Adrenal gland (tissue), 9 donors: ENCODE measurements at regions not wholly inside any gene's neighbourhood (a gene's known extent, or its start where the extent isn't known, plus 50 kb on each side); places are given as distances from the start of the nearest gene placed in this dataset.

Source experiments
- DNase-seq, 7 donors: peaks; one replicate each; pipeline ENCODE4 v3.0.0-alpha.2; 2019 to 2020
- H3K27ac ChIP-seq, 5 donors: fragments of 200-600 bp; sonication (generic) in 4 of 5; 1 replicate in 3 of 5; 2 replicates in 2 of 5; pipeline versions ENCODE4 v1.5.1 to v1.8.0; 2016 to 2020; ENCODE audit warnings: mild to moderate bottlenecking in 1 of 5
- H3K27me3 ChIP-seq: fragments of 200-600 bp; 2 replicates; pipeline ENCODE4 v1.8.0; 2021
- H3K36me3 ChIP-seq, 2 donors: fragments of 200-600 bp; replicated peaks in 1 of 2; 1 replicate in 1 of 2; 2 replicates in 1 of 2; pipeline versions ENCODE4 v1.5.1 to v1.8.0; 2018 to 2022
- H3K4me1 ChIP-seq, 2 donors: fragments of 200-600 bp; replicated peaks in 1 of 2; 1 replicate in 1 of 2; 2 replicates in 1 of 2; pipeline versions ENCODE4 v1.5.1 to v1.8.0; 2018 to 2021
- H3K4me3 ChIP-seq, 4 donors: fragments of 200-600 bp; sonication (generic) in 3 of 4; one replicate each; pipeline ENCODE4 v1.5.1; 2016 to 2018
- H3K9me3 ChIP-seq, 3 donors: fragments of 200-600 bp; sonication (generic) in 1 of 3; replicated peaks in 1 of 3; 1 replicate in 2 of 3; 2 replicates in 1 of 3; pipeline versions ENCODE4 v1.5.1 to v1.8.0; 2016 to 2021
- CTCF ChIP-seq, 6 experiments: fragments of 450-650 bp in 4 of 6; fragments of 200-600 bp in 2 of 6; sonication (generic) in 1 of 6; IDR thresholded peaks; 1 replicate in 5 of 6; 2 replicates in 1 of 6; pipeline versions ENCODE4 v1.5.1 to v1.8.0; 2016 to 2021; ENCODE audit warnings: antibody characterized with exemption in 6 of 6, mild to moderate bottlenecking in 2 of 6, moderate library complexity in 1 of 6
- POLR2A ChIP-seq, 2 donors: fragments of 450-650 bp; IDR thresholded peaks; one replicate each; pipeline ENCODE4 v1.6.1; 2017; ENCODE audit warnings: antibody characterized with exemption in 2 of 2, mild to moderate bottlenecking in 2 of 2, moderate library complexity in 1 of 2
- WGBS, 4 donors: extraction: QIAGEN DNeasy Blood & Tissue Kit in 2 of 4; methylation state at CpG; one replicate each; pipeline versions ENCODE4 v1.1.5 to v1.1.7; 2013 to 2017; 5-methylcytosine and 5-hydroxymethylcytosine counted together
- intact Hi-C, 2 donors: fragments of 100-400 bp; cut with DNase I; formaldehyde crosslinking; loops; one replicate each; pipeline versions ENCODE4 v1.14.1 to v1.15.0; 2022 to 2023
- donor health status: healthy with polysubstance abuse.
- donor health status: Bipolar disorder and iron deficiency.
- donor health status: DM: yes; HTN: yes; CAD: no.
- donor health status: DM: no; HTN: no; CAD: no.
- donor health status: DM: no; HTN: no; CAD: no.

DNA sequence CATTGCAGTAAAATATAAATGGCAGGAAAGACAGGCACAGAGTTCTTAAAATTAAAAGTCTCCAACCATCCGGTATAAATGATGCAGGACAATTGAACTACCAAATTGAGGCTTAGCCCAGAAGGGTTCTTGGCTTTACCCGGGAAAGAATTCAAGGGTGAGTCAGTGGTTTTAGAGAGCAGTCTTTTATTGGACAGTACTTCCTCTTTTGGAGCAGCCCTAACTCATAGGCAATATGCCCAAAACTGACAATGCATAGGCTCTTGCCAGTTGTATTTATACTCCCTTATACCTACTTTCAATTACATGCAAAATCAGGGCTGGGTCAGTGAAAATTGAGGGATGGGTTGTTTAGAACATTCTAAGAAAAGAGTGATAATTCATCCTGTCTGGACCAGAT lies 1628.9 kb upstream of the PRMT6 start:
- H3K4me3 ChIP-seq = no peak overlapping the region

GRCh38 chr1:105436589-105437259 lies 1619.8 kb upstream of the PRMT6 start:
- H3K4me1 ChIP-seq = no peaks in the 10 kb centered on the region
- H3K36me3 ChIP-seq = no peaks in the 10 kb centered on the region
- no peak overlapping the region for H3K27ac ChIP-seq
- no peaks in the 10 kb centered on the region for H3K27me3 ChIP-seq
- 78 to 97% (median 87%) methylated on average over 2 to 7 of the region's 7 CpGs for WGBS, 4 donors
- TF ChIP-seq CTCF (IDR thresholded peaks at IDR 0.05) = no peak
- no peak for TF ChIP-seq POLR2A (IDR thresholded peaks at IDR 0.05)
- H3K9me3 ChIP-seq = no peaks in the 10 kb centered on the region
- no peak for DNase-seq
- intact Hi-C loops = no loop called here
- H3K4me3 ChIP-seq = no peak overlapping the region

More for the DNA sequence above, 1628.9 kb upstream of the PRMT6 start:
- Histone ChIP-seq H3K4me1 (no peaks in the 10 kb centered on the region), H3K27ac (no peak overlapping the region), H3K36me3 (no peaks in the 10 kb centered on the region), H3K27me3 (no peaks in the 10 kb centered on the region), H3K9me3 (no peaks in the 10 kb centered on the region)
- no peak for DNase-seq
- intact Hi-C loops = no loop called here
- WGBS, 4 donors = 39 to 44% (median 41%) methylated on average over 2 of the region's 2 CpGs
- TF ChIP-seq CTCF (IDR thresholded peaks at IDR 0.05) (no peak), POLR2A (IDR thresholded peaks at IDR 0.05) (no peak)

GRCh38 chr1:105437847-105438246 lies 1618.6 kb upstream of the PRMT6 start:
- 59 to 70% (median 65%) methylated on average over 1 of the region's 1 CpG; no CpG with 5 or more reads in 1 of the 4 donors for WGBS, 4 donors
- TF ChIP-seq POLR2A (IDR thresholded peaks at IDR 0.05) (no peak), CTCF (IDR thresholded peaks at IDR 0.05) (no peak)
- no peak overlapping the region for H3K4me3 ChIP-seq
- DNase-seq = no peak
- H3K4me1 ChIP-seq = no peaks in the 10 kb centered on the region
- H3K27me3 ChIP-seq = no peaks in the 10 kb centered on the region
- intact Hi-C loops = no loop called here
- H3K9me3 ChIP-seq = no peaks in the 10 kb centered on the region
- H3K36me3 ChIP-seq = no peaks in the 10 kb centered on the region
- H3K27ac ChIP-seq = no peak overlapping the region

DNA sequence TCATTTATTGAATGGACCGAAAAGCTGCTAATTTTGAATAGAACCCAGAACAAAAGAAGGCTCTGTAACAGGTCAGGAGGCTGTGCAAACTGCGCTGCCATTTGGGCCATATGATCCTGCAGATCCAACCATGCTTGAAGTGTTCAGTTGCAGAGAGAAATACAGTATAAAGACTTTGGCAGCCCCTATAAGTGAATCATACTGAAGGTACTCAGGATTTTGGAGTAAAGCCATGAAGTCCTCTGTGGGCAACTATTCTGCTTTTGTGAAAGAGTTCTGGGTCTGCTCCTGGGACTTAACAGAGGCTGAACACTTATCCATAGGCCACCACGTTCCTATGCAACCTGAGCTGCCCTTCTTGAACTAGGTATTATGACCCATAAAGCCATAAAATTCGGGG lies 1613.6 kb upstream of the PRMT6 start:
- H3K27ac ChIP-seq = no peak overlapping the region
- TF ChIP-seq CTCF (IDR thresholded peaks at IDR 0.05) = no peak
- no peak for TF ChIP-seq POLR2A (IDR thresholded peaks at IDR 0.05)
- no peak overlapping the region for H3K4me3 ChIP-seq
- H3K9me3 ChIP-seq = no peaks in the 10 kb centered on the region
- no peaks in the 10 kb centered on the region for H3K36me3 ChIP-seq
- WGBS, 4 donors = 52 to 67% (median 64%) methylated on average over 4 of the region's 4 CpGs
- no peaks in the 10 kb centered on the region for H3K4me1 ChIP-seq
- intact Hi-C loops = no loop called here
- DNase-seq = no peak
- H3K27me3 ChIP-seq = no peaks in the 10 kb centered on the region
